Testis (tissue), 2 donors: ENCODE measurements at regions not wholly inside any gene's neighbourhood (a gene's known extent, or its start where the extent isn't known, plus 50 kb on each side); places are given as distances from the start of the nearest gene placed in this dataset.

Experiments
- DNase-seq: peaks from one replicate; pipeline ENCODE4 v3.0.0-alpha.2; 2019
- H3K27ac ChIP-seq, 2 donors: fragments of 200-600 bp; sonication (generic); one replicate each; pipeline ENCODE4 v1.5.1; 2019
- H3K27me3 ChIP-seq: fragments of 200-600 bp; sonication (generic); one replicate; pipeline ENCODE4 v1.5.1; 2019
- H3K36me3 ChIP-seq: fragments of 200-600 bp; sonication (generic); one replicate; pipeline ENCODE4 v1.5.1; 2017; ENCODE audit warnings: low read depth; ENCODE audit errors: missing control alignments
- H3K4me1 ChIP-seq: fragments of 200-600 bp; sonication (generic); one replicate; pipeline ENCODE4 v1.5.1; 2019
- H3K4me3 ChIP-seq, 2 donors: fragments of 200-600 bp; sonication (generic); one replicate each; pipeline ENCODE4 v1.5.1; 2017 to 2019
- H3K9me3 ChIP-seq: fragments of 200-600 bp; sonication (generic); one replicate; pipeline ENCODE4 v1.5.1; 2017
- CTCF ChIP-seq, 3 experiments: fragments of 450-650 bp in 2 of 3; fragments of 200-600 bp in 1 of 3; sonication (generic) in 1 of 3; IDR thresholded peaks; one replicate each; pipeline ENCODE4 v1.5.1; 2016 to 2019; ENCODE audit warnings: antibody characterized with exemption in 3 of 3, mild to moderate bottlenecking in 2 of 3, moderate library complexity in 1 of 3
- POLR2A ChIP-seq: fragments of 450-650 bp; IDR thresholded peaks from one replicate; pipeline ENCODE4 v1.6.1; 2017; ENCODE audit warnings: antibody characterized with exemption, mild to moderate bottlenecking, moderate library complexity
- WGBS, 2 donors: methylation state at CpG; one replicate each; pipeline ENCODE4 v1.1.5; 2018; 5-methylcytosine and 5-hydroxymethylcytosine counted together
- intact Hi-C: fragments of 100-400 bp; cut with DNase I; formaldehyde crosslinking; loops from one replicate; pipeline ENCODE4 v1.15.1; 2023; ENCODE audit warnings: low total_unique reads

DNA sequence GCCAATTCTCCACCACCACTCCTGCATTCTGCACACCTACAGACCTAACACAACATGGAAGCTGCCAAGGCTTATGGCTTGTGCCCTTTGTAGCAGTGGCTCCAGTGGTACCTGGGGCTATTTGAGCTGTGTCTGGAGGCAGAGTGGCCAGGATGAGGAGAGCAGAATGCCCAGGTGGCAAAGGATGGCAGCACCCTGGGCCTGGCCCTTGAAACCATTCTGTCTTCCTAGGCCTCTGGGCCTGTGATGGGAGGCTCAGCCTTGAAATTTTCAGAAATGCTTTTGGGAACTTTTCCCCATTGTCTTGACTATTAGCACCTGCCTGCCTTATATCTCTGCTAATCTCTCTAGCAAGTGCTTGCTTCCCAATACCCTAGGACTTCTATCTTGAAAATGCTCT, 241.7 kb downstream of the TMEM167A start:
- Histone ChIP-seq H3K4me1 (no peaks in the 10 kb centered on the region), H3K4me3 (no peak overlapping the region), H3K27me3 (no peaks in the 10 kb centered on the region), H3K9me3 (no peaks in the 10 kb centered on the region), H3K27ac (no peak overlapping the region), H3K36me3 (no peaks in the 10 kb centered on the region)
- TF ChIP-seq CTCF (IDR thresholded peaks at IDR 0.05) (no peak), POLR2A (no peak)
- no peak for DNase-seq
- intact Hi-C loops, result no loop called here

DNA sequence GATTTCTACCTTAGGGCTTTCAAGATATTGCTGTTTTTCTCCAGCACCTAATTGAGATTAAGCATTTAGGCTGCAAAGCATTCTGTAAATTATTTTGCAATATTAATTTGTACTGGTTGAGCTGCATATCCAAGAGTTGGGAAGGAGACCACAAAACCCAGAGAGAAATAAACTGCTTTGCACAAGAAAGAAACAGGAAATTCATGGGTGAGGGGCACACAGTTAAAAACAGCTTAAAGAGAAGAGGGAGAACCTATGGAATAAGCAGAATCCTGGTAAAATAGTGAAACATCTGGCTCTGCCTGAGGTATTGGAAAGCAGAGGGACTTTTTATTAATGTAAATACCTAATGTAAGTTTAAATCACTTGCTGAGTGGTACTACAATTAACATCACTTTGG, 243.0 kb downstream of the TMEM167A start:
- Histone ChIP-seq H3K36me3 (no peaks in the 10 kb centered on the region), H3K27ac (no peak overlapping the region), H3K4me3 (no peak overlapping the region), H3K9me3 (no peaks in the 10 kb centered on the region), H3K4me1 (no peaks in the 10 kb centered on the region), H3K27me3 (no peaks in the 10 kb centered on the region)
- TF ChIP-seq CTCF (IDR thresholded peaks at IDR 0.05) (no peak), POLR2A (no peak)
- intact Hi-C loops, result no loop called here
- DNase-seq, result no peak

- Histone ChIP-seq H3K4me1 (no peaks in the 10 kb centered on the region), H3K9me3 (no peaks in the 10 kb centered on the region), H3K4me3 (no peak overlapping the region), H3K36me3 (no peaks in the 10 kb centered on the region), H3K27me3 (no peaks in the 10 kb centered on the region), H3K27ac (no peak overlapping the region)
- no peak for DNase-seq
- intact Hi-C loops, result no loop called here
- TF ChIP-seq CTCF (IDR thresholded peaks at IDR 0.05) (no peak), POLR2A (no peak)
- 88 to 91% methylated on average over 3 of the region's 3 CpGs for WGBS, 2 donors
Measured at GRCh38 chr5:82833277-82833676, 243.9 kb downstream of the TMEM167A start.

DNA sequence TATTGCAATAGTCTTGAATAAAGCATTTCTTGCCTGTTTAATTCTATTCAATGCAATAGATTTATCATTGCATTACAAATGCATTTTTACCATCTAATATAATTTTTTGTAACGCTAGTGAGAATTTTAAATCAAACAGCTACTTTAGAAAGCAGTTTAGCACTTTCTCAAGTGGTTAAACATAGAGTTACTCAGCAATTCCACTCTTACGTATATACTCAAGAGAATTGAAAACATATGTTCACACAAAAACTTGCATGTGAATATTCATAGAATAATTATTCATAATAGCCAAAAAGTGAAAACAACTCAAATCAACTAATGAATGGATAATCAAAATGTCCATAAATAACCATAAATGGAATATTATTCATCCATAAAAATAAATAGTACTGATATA, 244.7 kb downstream of the TMEM167A start:
- Histone ChIP-seq H3K36me3 (no peaks in the 10 kb centered on the region), H3K27me3 (no peaks in the 10 kb centered on the region), H3K9me3 (no peaks in the 10 kb centered on the region), H3K4me3 (no peak overlapping the region), H3K4me1 (no peaks in the 10 kb centered on the region), H3K27ac (no peak overlapping the region)
- TF ChIP-seq POLR2A, result no peak
- no peak for TF ChIP-seq CTCF (IDR thresholded peaks at IDR 0.05)
- 96 to 98% methylated on average over 2 of the region's 2 CpGs for WGBS, 2 donors
- no peak for DNase-seq
- intact Hi-C loops, result no loop called here

- H3K9me3 ChIP-seq, result no peaks in the 10 kb centered on the region
- DNase-seq, result no peak
- WGBS, 2 donors, result 65 to 71% methylated on average over 3 of the region's 3 CpGs
- no peaks in the 10 kb centered on the region for H3K36me3 ChIP-seq
- H3K4me1 ChIP-seq, result no peaks in the 10 kb centered on the region
- intact Hi-C loops, result no loop called here
- H3K27me3 ChIP-seq, result no peaks in the 10 kb centered on the region
- no peak overlapping the region for H3K27ac ChIP-seq
- H3K4me3 ChIP-seq, result no peak overlapping the region
- TF ChIP-seq POLR2A, result no peak
- no peak for TF ChIP-seq CTCF (IDR thresholded peaks at IDR 0.05)
Measured at GRCh38 chr5:82828211-82828610, 249.0 kb downstream of the TMEM167A start.
